Nephron progenitor cell (in vitro differentiated cells): ENCODE measurements at regions not wholly inside any gene's neighbourhood (a gene's known extent, or its start where the extent isn't known, plus 50 kb on each side); places are given as distances from the start of the nearest gene placed in this dataset.

ENCODE experiments used
- DNase-seq: peaks from one replicate; pipeline ENCODE4 v3.0.0; 2021
- H3K27ac Mint-ChIP-seq: 2 replicates; pipeline ENCODE4 v1.8.0; 2021; ENCODE audit warnings: mild to moderate bottlenecking, moderate library complexity, mixed read lengths
- H3K27me3 Mint-ChIP-seq: 2 replicates; pipeline ENCODE4 v1.8.0; 2021; ENCODE audit warnings: mild to moderate bottlenecking, low read depth, mixed read lengths; ENCODE audit not compliant: poor library complexity
- H3K36me3 Mint-ChIP-seq: 2 replicates; pipeline ENCODE4 v1.8.0; 2021; ENCODE audit warnings: low read depth, mixed read lengths
- H3K4me1 Mint-ChIP-seq: 2 replicates; pipeline ENCODE4 v1.8.0; 2021; ENCODE audit warnings: mixed read lengths
- H3K4me3 Mint-ChIP-seq: 2 replicates; pipeline ENCODE4 v1.8.0; 2021; ENCODE audit warnings: mild to moderate bottlenecking, moderate library complexity, mixed read lengths
- H3K9me3 Mint-ChIP-seq: 2 replicates; pipeline ENCODE4 v1.8.0; 2021; ENCODE audit warnings: mild to moderate bottlenecking, moderate library complexity, mixed read lengths
- TF ChIP-seq, protein P1 (sequence below): fragments of 200-600 bp; sonication (generic); IDR thresholded peaks from 2 replicates; pipeline ENCODE4 v1.5.0; 2021; ENCODE audit warnings: antibody characterized with exemption

DNA sequence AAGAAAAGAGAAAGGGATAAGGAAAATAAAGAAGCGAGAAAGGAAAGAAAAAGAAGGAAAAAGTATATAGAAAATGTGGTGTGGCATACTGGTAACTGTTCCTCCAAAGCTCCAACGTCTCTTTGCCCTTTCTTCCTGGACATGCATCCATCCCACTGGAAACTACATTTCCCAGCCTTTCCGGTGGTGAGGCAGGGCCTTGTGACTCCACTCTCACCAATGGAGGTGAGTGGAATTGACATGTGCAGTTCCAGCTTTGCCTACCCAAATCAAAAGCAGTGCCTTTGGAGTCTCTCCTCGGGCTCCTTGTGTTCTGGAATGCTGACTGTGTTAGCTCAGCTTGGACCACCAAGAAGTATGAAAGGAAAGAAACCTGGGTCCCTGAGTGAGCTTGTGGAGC is 161.2 kb downstream of the KCNA5 start:
- H3K27me3 Mint-ChIP-seq, result peaks cover 8% of the 10 kb centered on the region
- no peaks in the 10 kb centered on the region for H3K9me3 Mint-ChIP-seq
- peaks cover 5% of the 10 kb centered on the region for H3K36me3 Mint-ChIP-seq
- no peak for DNase-seq
- TF ChIP-seq, protein P1, sequence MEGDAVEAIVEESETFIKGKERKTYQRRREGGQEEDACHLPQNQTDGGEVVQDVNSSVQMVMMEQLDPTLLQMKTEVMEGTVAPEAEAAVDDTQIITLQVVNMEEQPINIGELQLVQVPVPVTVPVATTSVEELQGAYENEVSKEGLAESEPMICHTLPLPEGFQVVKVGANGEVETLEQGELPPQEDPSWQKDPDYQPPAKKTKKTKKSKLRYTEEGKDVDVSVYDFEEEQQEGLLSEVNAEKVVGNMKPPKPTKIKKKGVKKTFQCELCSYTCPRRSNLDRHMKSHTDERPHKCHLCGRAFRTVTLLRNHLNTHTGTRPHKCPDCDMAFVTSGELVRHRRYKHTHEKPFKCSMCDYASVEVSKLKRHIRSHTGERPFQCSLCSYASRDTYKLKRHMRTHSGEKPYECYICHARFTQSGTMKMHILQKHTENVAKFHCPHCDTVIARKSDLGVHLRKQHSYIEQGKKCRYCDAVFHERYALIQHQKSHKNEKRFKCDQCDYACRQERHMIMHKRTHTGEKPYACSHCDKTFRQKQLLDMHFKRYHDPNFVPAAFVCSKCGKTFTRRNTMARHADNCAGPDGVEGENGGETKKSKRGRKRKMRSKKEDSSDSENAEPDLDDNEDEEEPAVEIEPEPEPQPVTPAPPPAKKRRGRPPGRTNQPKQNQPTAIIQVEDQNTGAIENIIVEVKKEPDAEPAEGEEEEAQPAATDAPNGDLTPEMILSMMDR, result no peak
- no peak overlapping the region for H3K27ac Mint-ChIP-seq
- no peak overlapping the region for H3K4me3 Mint-ChIP-seq
- peaks cover 33% of the 10 kb centered on the region for H3K4me1 Mint-ChIP-seq

- Mint-ChIP-seq H3K4me1 (peaks cover 17% of the 10 kb centered on the region), H3K9me3 (no peaks in the 10 kb centered on the region), H3K36me3 (peaks cover 5% of the 10 kb centered on the region), H3K4me3 (no peak overlapping the region), H3K27me3 (peaks cover 10% of the 10 kb centered on the region), H3K27ac (no peak overlapping the region)
- DNase-seq, result no peak
- TF ChIP-seq, protein P1, result no peak
Measured at GRCh38 chr12:5206401-5207175, 162.9 kb downstream of the KCNA5 start.

- Mint-ChIP-seq H3K4me1 (peaks cover 24% of the 10 kb centered on the region), H3K4me3 (no peak overlapping the region), H3K36me3 (peaks cover 2% of the 10 kb centered on the region), H3K27me3 (peaks cover 7% of the 10 kb centered on the region), H3K9me3 (no peaks in the 10 kb centered on the region), H3K27ac (no peak overlapping the region)
- TF ChIP-seq, protein P1, result no peak
- no peak for DNase-seq
Measured at GRCh38 chr12:5210179-5210922, 166.7 kb downstream of the KCNA5 start.

DNA sequence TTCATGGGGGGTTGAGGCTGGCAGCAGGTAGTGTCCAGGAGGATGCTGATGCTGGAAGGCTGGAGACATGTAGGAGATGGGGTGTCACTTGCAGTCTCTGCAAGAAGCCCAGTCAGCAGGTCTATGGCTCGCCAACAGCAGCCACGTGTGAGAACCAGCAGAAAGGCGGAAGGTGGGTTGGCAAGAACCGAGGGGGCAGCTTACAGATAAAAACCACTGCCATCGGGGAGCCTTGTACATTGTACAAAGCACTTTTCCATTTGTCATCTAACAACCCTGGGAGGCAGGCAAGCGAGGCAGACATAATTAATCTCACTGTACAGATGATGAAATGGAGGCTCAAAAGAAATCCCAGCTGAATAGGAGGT is 167.2 kb downstream of the KCNA5 start:
- Mint-ChIP-seq H3K27ac (no peak overlapping the region), H3K27me3 (peaks cover 7% of the 10 kb centered on the region), H3K36me3 (no peaks in the 10 kb centered on the region), H3K4me3 (no peak overlapping the region), H3K4me1 (peaks cover 28% of the 10 kb centered on the region), H3K9me3 (no peaks in the 10 kb centered on the region)
- TF ChIP-seq, protein P1, result no peak
- DNase-seq, result no peak

- TF ChIP-seq, protein P1, result no peak
- Mint-ChIP-seq H3K4me3 (no peak overlapping the region), H3K27ac (no peak overlapping the region), H3K36me3 (no peaks in the 10 kb centered on the region), H3K4me1 (peaks cover 28% of the 10 kb centered on the region), H3K9me3 (no peaks in the 10 kb centered on the region), H3K27me3 (peaks cover 11% of the 10 kb centered on the region)
- no peak for DNase-seq
Measured at GRCh38 chr12:5213336-5213735, 169.7 kb downstream of the KCNA5 start.
